HepG2 (cell line): ENCODE measurements at regions not wholly inside any gene's neighbourhood (a gene's known extent, or its start where the extent isn't known, plus 50 kb on each side); places are given as distances from the start of the nearest gene placed in this dataset.
A peak's percentile ranks its signal among the peaks of the same experiment; 100 is the strongest.

Experiments
- AGO1 ChIP-seq: fragments of 200-400 bp; formaldehyde crosslinking; IDR thresholded peaks from 2 replicates; pipeline ENCODE4 v1.6.1; 2017; ENCODE audit warnings: mild to moderate bottlenecking, low read depth, low read length, moderate library complexity; ENCODE audit not compliant: poor library complexity, severe bottlenecking
- ARID5B ChIP-seq: IDR thresholded peaks from 2 replicates; pipeline ENCODE4 v1.4.0; 2020; ENCODE audit warnings: mild to moderate bottlenecking, missing genetic modification reagents
- ATF7-NPFF ChIP-seq: sonication (generic); formaldehyde crosslinking; IDR thresholded peaks from 2 replicates; pipeline ENCODE4 v1.8.1; 2023; ENCODE audit warnings: mild to moderate bottlenecking, low read depth, missing genetic modification reagents, moderate library complexity
- ATRX ChIP-seq: sonication (generic); formaldehyde crosslinking; IDR thresholded peaks from 2 replicates; pipeline ENCODE4 v1.4.0; 2020; ENCODE audit warnings: missing genetic modification reagents, borderline replicate concordance
- BORCS8-MEF2B ChIP-seq: sonication (generic); formaldehyde crosslinking; IDR thresholded peaks from 2 replicates; pipeline ENCODE4 v1.8.0; 2022; ENCODE audit warnings: mild to moderate bottlenecking, missing genetic modification reagents
- CENPT ChIP-seq: sonication (generic); formaldehyde crosslinking; IDR thresholded peaks from 2 replicates; pipeline ENCODE4 v1.8.0; 2022; ENCODE audit warnings: low read depth, mild to moderate bottlenecking, moderate library complexity, missing genetic modification reagents
- ELF3 ChIP-seq: IDR thresholded peaks from 2 replicates; pipeline ENCODE4 v1.6.1; 2016; ENCODE audit warnings: missing genetic modification reagents, missing compliant biosample characterization
- ETV6 ChIP-seq: sonication (generic); formaldehyde crosslinking; conservative IDR thresholded peaks from 2 replicates; pipeline ENCODE4 v1.4.0; 2020; ENCODE audit warnings: missing genetic modification reagents
- HOXA7 ChIP-seq: sonication (generic); formaldehyde crosslinking; IDR thresholded peaks from 2 replicates; pipeline ENCODE4 v1.8.1; 2022; ENCODE audit warnings: mild to moderate bottlenecking, missing genetic modification reagents, moderate library complexity
- ISL2 ChIP-seq: sonication (generic); formaldehyde crosslinking; IDR thresholded peaks from 2 replicates; pipeline ENCODE4 v1.5.0; 2020; ENCODE audit warnings: missing genetic modification reagents
- PHF8 ChIP-seq: sonication (generic); formaldehyde crosslinking; IDR thresholded peaks from 2 replicates; pipeline ENCODE4 v1.5.0; 2020; ENCODE audit warnings: missing genetic modification reagents
- POLR2AphosphoS5 ChIP-seq: IDR thresholded peaks from 2 replicates; pipeline ENCODE4 v1.6.1; 2012; ENCODE audit warnings: low read depth, low read length
- RBAK ChIP-seq: sonication (generic); formaldehyde crosslinking; IDR thresholded peaks from 2 replicates; pipeline ENCODE4 v1.5.1; 2020; ENCODE audit warnings: mild to moderate bottlenecking, missing genetic modification reagents
- SMYD3 ChIP-seq: sonication (generic); formaldehyde crosslinking; IDR thresholded peaks from 2 replicates; pipeline ENCODE4 v1.8.1; 2023; ENCODE audit warnings: mild to moderate bottlenecking, missing genetic modification reagents
- ZBTB26 ChIP-seq: IDR thresholded peaks from 2 replicates; pipeline ENCODE4 v1.6.1; 2016; ENCODE audit warnings: missing compliant biosample characterization, missing genetic modification reagents, borderline replicate concordance
- ZBTB39 ChIP-seq: sonication (generic); formaldehyde crosslinking; IDR thresholded peaks from 2 replicates; pipeline ENCODE4 v1.5.0; 2020; ENCODE audit warnings: missing genetic modification reagents
- ZFP82 ChIP-seq: sonication (generic); formaldehyde crosslinking; IDR thresholded peaks from 2 replicates; pipeline ENCODE4 v1.5.1; 2020; ENCODE audit warnings: mild to moderate bottlenecking, missing genetic modification reagents, borderline replicate concordance
- ZNF256 ChIP-seq: sonication (generic); formaldehyde crosslinking; conservative IDR thresholded peaks from 2 replicates; pipeline ENCODE4 v1.4.0; 2020; ENCODE audit warnings: missing genetic modification reagents
- ZNF263 ChIP-seq: sonication (generic); formaldehyde crosslinking; IDR thresholded peaks from 2 replicates; pipeline ENCODE4 v1.4.0; 2020; ENCODE audit warnings: missing genetic modification reagents
- ZNF562 ChIP-seq: sonication (generic); formaldehyde crosslinking; IDR thresholded peaks from 2 replicates; pipeline ENCODE4 v1.8.0; 2022; ENCODE audit warnings: missing genetic modification reagents, borderline replicate concordance
- ZUFSP ChIP-seq: sonication (generic); formaldehyde crosslinking; IDR thresholded peaks from 2 replicates; pipeline ENCODE4 v1.9.0; 2021; ENCODE audit warnings: missing genetic modification reagents, mild to moderate bottlenecking, borderline replicate concordance

- TF ChIP-seq ZBTB39 (CRISPR knock-in tag): no peak
- TF ChIP-seq ZNF263 (CRISPR knock-in tag): peak; percentile 94
- no peak for TF ChIP-seq ZNF562 (CRISPR knock-in tag)
- no peak for TF ChIP-seq ATRX (CRISPR knock-in tag)
- TF ChIP-seq ISL2 (CRISPR knock-in tag): peak; percentile 94
- TF ChIP-seq ARID5B: peak; percentile 94
- TF ChIP-seq ATF7-NPFF (CRISPR knock-in tag): no peak; the same call in 1 of the 2 replicates
- TF ChIP-seq SMYD3 (CRISPR knock-in tag): peak; percentile 56; the same call in 1 of the 2 replicates
- TF ChIP-seq POLR2AphosphoS5: peak; percentile 87
- peak; percentile 53; the same call in 1 of the 2 replicates for TF ChIP-seq ZBTB26 (CRISPR knock-in tag)
- TF ChIP-seq CENPT (CRISPR knock-in tag): no peak
- TF ChIP-seq ELF3 (CRISPR knock-in tag): peak; percentile 94
- TF ChIP-seq ZUFSP (CRISPR knock-in tag): no peak
- TF ChIP-seq ZNF256 (CRISPR knock-in tag): 0 out of 2 replicates have a peak, but pooled peaks have one; percentile 50
- TF ChIP-seq ETV6 (CRISPR knock-in tag): peak; percentile 34; the same call in 1 of the 2 replicates
- TF ChIP-seq AGO1: no peak
- peak; percentile 38 for TF ChIP-seq PHF8 (CRISPR knock-in tag)
- no peak for TF ChIP-seq RBAK (CRISPR knock-in tag)
- TF ChIP-seq HOXA7 (CRISPR knock-in tag): no peak
- TF ChIP-seq ZFP82 (CRISPR knock-in tag): no peak
- TF ChIP-seq BORCS8-MEF2B: peak; percentile 89
Measured at GRCh38 chr2:43005245-43005974, 213.0 kb upstream of the HAAO start (continued).
